SU-DHL-6 (cell line): ENCODE measurements at regions not wholly inside any gene's neighbourhood (a gene's known extent, or its start where the extent isn't known, plus 50 kb on each side); places are given as distances from the start of the nearest gene placed in this dataset.

Source experiments
- H2AFZ ChIP-seq: fragments of 200-600 bp; sonication (generic); 2 replicates; pipeline ENCODE4 v1.6.1; 2014; ENCODE audit warnings: low read depth, mild to moderate bottlenecking, moderate library complexity, mixed read lengths, antibody characterized with exemption, low read length; ENCODE audit not compliant: severe bottlenecking
- H3F3A ChIP-seq: fragments of 200-600 bp; shearing (Covaris generic); 2 replicates; pipeline ENCODE4 v1.6.0; 2016; ENCODE audit warnings: antibody characterized with exemption, mild to moderate bottlenecking; ENCODE audit not compliant: insufficient read depth
- H3K27ac ChIP-seq: fragments of 200-600 bp; sonication (generic); 2 replicates; pipeline ENCODE4 v1.5.1; 2016; ENCODE audit warnings: low read depth, mild to moderate bottlenecking, low read length, moderate library complexity, mixed read lengths
- H3K27me3 ChIP-seq: fragments of 200-600 bp; sonication (generic), shearing (Covaris generic); 2 replicates; pipeline ENCODE4 v1.6.0; 2014; ENCODE audit warnings: mild to moderate bottlenecking, low read length
- H3K36me3 ChIP-seq: fragments of 200-600 bp; sonication (generic); 2 replicates; pipeline ENCODE4 v1.6.1; 2014; ENCODE audit warnings: mild to moderate bottlenecking, low read length, mixed read lengths
- H3K4me2 ChIP-seq: fragments of 300-600, 200-600 bp; shearing (Covaris generic), sonication (generic); 2 replicates; pipeline ENCODE4 v1.6.0; 2014; ENCODE audit warnings: low read length, low read depth, mild to moderate bottlenecking; ENCODE audit not compliant: poor library complexity, severe bottlenecking
- H3K4me3 ChIP-seq: fragments of 200-600 bp; sonication (generic); 2 replicates; pipeline ENCODE4 v1.5.1; 2014; ENCODE audit warnings: antibody characterized with exemption, low read length, mild to moderate bottlenecking, mixed read lengths; ENCODE audit not compliant: insufficient read depth, poor library complexity, severe bottlenecking
- H3K79me2 ChIP-seq: fragments of 200-600 bp; sonication (generic); 2 replicates; pipeline ENCODE4 v1.6.1; 2014; ENCODE audit warnings: mild to moderate bottlenecking, low read length, moderate library complexity; ENCODE audit not compliant: insufficient read depth
- H3K9ac ChIP-seq: fragments of 200-600 bp; sonication (generic); 2 replicates; pipeline ENCODE4 v1.7.0; 2014; ENCODE audit warnings: mild to moderate bottlenecking, low read length
- H3K9me2 ChIP-seq: fragments of 200-600 bp; sonication (generic); replicated peaks from 2 replicates; pipeline ENCODE4 v1.6.1; 2014; ENCODE audit warnings: low read length; ENCODE audit not compliant: insufficient read depth
- H3K9me3 ChIP-seq: fragments of 200-600 bp; sonication (generic); 2 replicates; pipeline ENCODE4 v1.6.1; 2014; ENCODE audit warnings: low read length, mixed read lengths; ENCODE audit not compliant: insufficient read depth
- H4K20me1 ChIP-seq: fragments of 200-600 bp; sonication (generic); 2 replicates; pipeline ENCODE4 v1.6.1; 2014; ENCODE audit warnings: low read depth, mild to moderate bottlenecking, antibody characterized with exemption, low read length, moderate library complexity, mixed read lengths
- EZH2phosphoT487 ChIP-seq: fragments of 200-600 bp; sonication (generic), shearing (Covaris generic); conservative IDR thresholded peaks from 2 replicates; pipeline ENCODE4 v1.6.1; 2018; ENCODE audit warnings: mild to moderate bottlenecking, antibody characterized with exemption, low read length, moderate library complexity, mixed read lengths
- TF ChIP-seq, protein P1 (sequence below): fragments of 200-600 bp; sonication (generic); IDR thresholded peaks from one replicate; pipeline ENCODE4 v1.5.1; 2017; ENCODE audit warnings: antibody characterized with exemption, mild to moderate bottlenecking, low read length, moderate library complexity; ENCODE audit not compliant: insufficient read depth, poor library complexity, severe bottlenecking

DNA sequence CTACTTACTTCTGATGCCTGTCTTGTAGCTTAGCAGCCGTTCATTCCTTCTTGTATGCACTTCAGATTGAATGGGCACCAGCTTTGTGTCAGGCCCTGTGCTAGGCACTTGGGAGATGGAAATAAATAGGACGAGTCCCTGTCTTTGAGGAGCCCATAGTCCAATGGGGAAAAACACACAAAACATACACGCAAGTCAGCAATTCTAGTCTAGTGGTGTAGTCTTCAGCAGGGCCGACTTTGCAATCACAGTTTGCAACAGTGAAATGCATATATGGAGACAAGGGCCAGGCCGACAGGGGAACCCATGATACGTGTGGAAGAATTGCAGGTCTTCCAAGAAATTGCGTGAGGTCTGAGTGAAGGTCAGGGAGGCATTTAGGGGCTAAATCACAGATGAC lies 262.6 kb downstream of the MAF start:
- no peaks in the 10 kb centered on the region for H3K27me3 ChIP-seq
- H2AFZ ChIP-seq: no peak overlapping the region
- no peaks in the 10 kb centered on the region for H3F3A ChIP-seq

DNA sequence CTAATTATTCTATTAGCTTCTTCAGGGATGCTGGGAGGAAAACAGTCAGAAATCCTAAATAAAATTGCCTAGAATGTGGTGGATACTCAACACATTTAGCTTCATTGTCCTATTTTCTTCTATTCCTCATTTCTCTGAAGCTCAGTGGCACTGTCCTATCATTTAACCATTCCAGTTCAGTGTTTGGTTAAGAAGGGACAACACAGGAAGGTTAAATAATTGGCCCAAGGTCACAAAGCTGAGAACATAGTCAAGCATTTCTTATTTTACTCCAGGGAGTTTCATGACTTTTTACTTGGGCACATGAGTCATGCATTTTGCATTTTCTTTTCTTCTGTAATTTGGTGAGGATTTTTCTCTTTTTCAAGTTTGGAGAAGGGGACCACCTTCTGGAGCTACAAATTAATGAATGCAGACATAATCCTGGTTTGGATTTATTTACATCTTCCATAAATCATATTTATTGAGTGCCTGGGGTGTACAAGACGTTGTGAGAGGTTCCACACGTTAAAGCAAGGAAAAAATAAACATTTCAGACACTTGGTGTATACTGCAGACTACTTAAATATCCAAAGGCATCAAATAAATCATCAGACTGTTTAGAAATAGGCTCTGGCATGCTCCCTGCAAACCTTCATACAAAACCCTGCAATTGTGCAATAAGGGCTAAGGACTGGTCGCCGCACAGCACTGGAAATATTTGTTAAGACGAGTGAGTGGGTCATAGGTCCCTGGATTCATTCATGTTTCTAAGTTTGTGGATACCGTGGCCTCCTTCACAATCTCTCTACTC lies 263.9 kb downstream of the MAF start:
- Histone ChIP-seq H3K4me2 (no peak overlapping the region), H3K4me3 (no peak overlapping the region), H3K36me3 (no peaks in the 10 kb centered on the region), H3K27ac (no peak overlapping the region), H3K79me2 (no peaks in the 10 kb centered on the region), H3K27me3 (no peaks in the 10 kb centered on the region), H4K20me1 (no peaks in the 10 kb centered on the region), H3K9me3 (no peaks in the 10 kb centered on the region), H3K9me2 (no peaks in the 10 kb centered on the region), H3F3A (no peaks in the 10 kb centered on the region), H3K9ac (no peak overlapping the region), H2AFZ (no peak overlapping the region)
- TF ChIP-seq EZH2phosphoT487: no peak
- TF ChIP-seq, protein P1, sequence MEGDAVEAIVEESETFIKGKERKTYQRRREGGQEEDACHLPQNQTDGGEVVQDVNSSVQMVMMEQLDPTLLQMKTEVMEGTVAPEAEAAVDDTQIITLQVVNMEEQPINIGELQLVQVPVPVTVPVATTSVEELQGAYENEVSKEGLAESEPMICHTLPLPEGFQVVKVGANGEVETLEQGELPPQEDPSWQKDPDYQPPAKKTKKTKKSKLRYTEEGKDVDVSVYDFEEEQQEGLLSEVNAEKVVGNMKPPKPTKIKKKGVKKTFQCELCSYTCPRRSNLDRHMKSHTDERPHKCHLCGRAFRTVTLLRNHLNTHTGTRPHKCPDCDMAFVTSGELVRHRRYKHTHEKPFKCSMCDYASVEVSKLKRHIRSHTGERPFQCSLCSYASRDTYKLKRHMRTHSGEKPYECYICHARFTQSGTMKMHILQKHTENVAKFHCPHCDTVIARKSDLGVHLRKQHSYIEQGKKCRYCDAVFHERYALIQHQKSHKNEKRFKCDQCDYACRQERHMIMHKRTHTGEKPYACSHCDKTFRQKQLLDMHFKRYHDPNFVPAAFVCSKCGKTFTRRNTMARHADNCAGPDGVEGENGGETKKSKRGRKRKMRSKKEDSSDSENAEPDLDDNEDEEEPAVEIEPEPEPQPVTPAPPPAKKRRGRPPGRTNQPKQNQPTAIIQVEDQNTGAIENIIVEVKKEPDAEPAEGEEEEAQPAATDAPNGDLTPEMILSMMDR: no peak

More for the DNA sequence above, 262.6 kb downstream of the MAF start:
- Histone ChIP-seq H4K20me1 (no peaks in the 10 kb centered on the region), H3K4me3 (no peak overlapping the region), H3K9me3 (no peaks in the 10 kb centered on the region), H3K9ac (no peak overlapping the region), H3K36me3 (no peaks in the 10 kb centered on the region), H3K4me2 (no peak overlapping the region), H3K9me2 (no peaks in the 10 kb centered on the region), H3K79me2 (no peaks in the 10 kb centered on the region), H3K27ac (no peak overlapping the region)
- no peak for TF ChIP-seq EZH2phosphoT487
- TF ChIP-seq, protein P1: no peak

DNA sequence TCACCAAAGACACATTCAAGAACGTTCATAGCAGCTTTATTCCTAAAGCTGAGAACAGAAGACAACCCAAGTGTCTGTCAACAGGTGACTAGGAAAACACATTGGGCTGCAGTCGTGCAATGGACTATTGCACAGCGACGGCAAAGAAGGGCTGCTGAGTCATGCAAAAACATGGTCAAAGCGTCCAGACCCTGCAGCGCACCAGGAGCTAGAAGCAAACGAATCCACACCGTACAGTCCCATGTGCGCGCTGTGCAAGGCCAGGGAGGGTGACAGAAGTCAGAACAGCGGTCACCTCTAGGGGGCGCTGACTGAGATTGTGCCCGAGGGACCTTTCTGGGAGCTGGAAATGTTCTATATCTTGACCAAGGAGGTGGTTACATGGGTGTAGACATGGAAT lies 266.4 kb downstream of the MAF start:
- no peaks in the 10 kb centered on the region for H3K27me3 ChIP-seq
- no peak overlapping the region for H3K4me2 ChIP-seq
- no peaks in the 10 kb centered on the region for H3K36me3 ChIP-seq
- no peaks in the 10 kb centered on the region for H4K20me1 ChIP-seq
- no peak for TF ChIP-seq EZH2phosphoT487
- TF ChIP-seq, protein P1: peak; percentile 30
- H3K27ac ChIP-seq: no peak overlapping the region
- no peaks in the 10 kb centered on the region for H3K79me2 ChIP-seq
- H3F3A ChIP-seq: no peaks in the 10 kb centered on the region
- no peak overlapping the region for H3K9ac ChIP-seq
- H3K4me3 ChIP-seq: no peak overlapping the region
- H2AFZ ChIP-seq: no peak overlapping the region
- no peaks in the 10 kb centered on the region for H3K9me3 ChIP-seq
- no peaks in the 10 kb centered on the region for H3K9me2 ChIP-seq
